PC-3 (cell line): ENCODE measurements at regions not wholly inside any gene's neighbourhood (a gene's known extent, or its start where the extent isn't known, plus 50 kb on each side); places are given as distances from the start of the nearest gene placed in this dataset.

Experiments used
- EZH2phosphoT487 ChIP-seq: fragments of 300-600 bp; sonication (generic); IDR thresholded peaks from 2 replicates; pipeline ENCODE4 v1.6.1; 2018; ENCODE audit warnings: mild to moderate bottlenecking, antibody characterized with exemption, low read length, borderline replicate concordance
- TF ChIP-seq, protein P1 (sequence below): fragments of 300-600 bp; sonication (generic); conservative IDR thresholded peaks from 2 replicates; pipeline ENCODE4 v1.5.1; 2017; ENCODE audit warnings: antibody characterized with exemption, low read depth, mild to moderate bottlenecking, low read length

DNA sequence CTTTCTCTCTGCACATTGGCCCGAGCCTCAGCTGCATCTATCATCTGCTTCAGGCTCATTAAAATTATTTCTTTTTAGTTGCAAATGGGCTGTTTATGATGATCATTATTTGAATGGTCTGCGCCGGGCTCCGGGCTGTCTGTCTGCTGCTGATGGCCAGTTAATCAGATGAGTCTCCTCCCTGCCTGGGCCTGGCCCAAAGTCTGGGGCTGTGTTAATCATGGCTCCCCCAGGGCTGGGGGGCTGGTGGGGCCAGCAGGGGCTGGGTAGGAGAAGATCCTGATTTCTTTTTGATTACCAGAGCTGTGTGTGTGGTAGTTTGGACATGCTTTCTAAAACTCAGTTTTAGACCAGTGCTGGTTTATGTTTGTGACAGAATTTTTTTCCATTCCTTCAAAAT lies 159.1 kb downstream of the PHETA1 start:
- TF ChIP-seq, protein P1, sequence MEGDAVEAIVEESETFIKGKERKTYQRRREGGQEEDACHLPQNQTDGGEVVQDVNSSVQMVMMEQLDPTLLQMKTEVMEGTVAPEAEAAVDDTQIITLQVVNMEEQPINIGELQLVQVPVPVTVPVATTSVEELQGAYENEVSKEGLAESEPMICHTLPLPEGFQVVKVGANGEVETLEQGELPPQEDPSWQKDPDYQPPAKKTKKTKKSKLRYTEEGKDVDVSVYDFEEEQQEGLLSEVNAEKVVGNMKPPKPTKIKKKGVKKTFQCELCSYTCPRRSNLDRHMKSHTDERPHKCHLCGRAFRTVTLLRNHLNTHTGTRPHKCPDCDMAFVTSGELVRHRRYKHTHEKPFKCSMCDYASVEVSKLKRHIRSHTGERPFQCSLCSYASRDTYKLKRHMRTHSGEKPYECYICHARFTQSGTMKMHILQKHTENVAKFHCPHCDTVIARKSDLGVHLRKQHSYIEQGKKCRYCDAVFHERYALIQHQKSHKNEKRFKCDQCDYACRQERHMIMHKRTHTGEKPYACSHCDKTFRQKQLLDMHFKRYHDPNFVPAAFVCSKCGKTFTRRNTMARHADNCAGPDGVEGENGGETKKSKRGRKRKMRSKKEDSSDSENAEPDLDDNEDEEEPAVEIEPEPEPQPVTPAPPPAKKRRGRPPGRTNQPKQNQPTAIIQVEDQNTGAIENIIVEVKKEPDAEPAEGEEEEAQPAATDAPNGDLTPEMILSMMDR, result no peak
- no peak for TF ChIP-seq EZH2phosphoT487
